HCT116 (cell line): ENCODE measurements at regions not wholly inside any gene's neighbourhood (a gene's known extent, or its start where the extent isn't known, plus 50 kb on each side); places are given as distances from the start of the nearest gene placed in this dataset.

ENCODE experiments used
- CBX3 ChIP-seq: IDR thresholded peaks from 2 replicates; pipeline ENCODE4 v1.6.1; 2012; ENCODE audit warnings: low read depth
- EGR1 ChIP-seq: IDR thresholded peaks from 2 replicates; pipeline ENCODE4 v1.6.1; 2012; ENCODE audit warnings: low read depth
- ELF1 ChIP-seq: IDR thresholded peaks from 2 replicates; pipeline ENCODE4 v1.6.1; 2012; ENCODE audit warnings: low read depth, borderline replicate concordance
- EZH2 ChIP-seq: fragments of 200-600 bp; sonication (generic); IDR thresholded peaks from 2 replicates; pipeline ENCODE4 v1.6.1; 2017; ENCODE audit warnings: antibody characterized with exemption, mixed run types
- EZH2phosphoT487 ChIP-seq: fragments of 200-600 bp; IDR thresholded peaks from 2 replicates; pipeline ENCODE4 v1.6.1; 2018; ENCODE audit warnings: antibody characterized with exemption, borderline replicate concordance
- POLR2A ChIP-seq: IDR thresholded peaks from 2 replicates; pipeline ENCODE4 v1.7.0; 2011; ENCODE audit warnings: borderline replicate concordance; ENCODE audit not compliant: insufficient read depth, insufficient read length; ENCODE audit errors: extremely low read depth
- POLR2AphosphoS5 ChIP-seq: IDR thresholded peaks from 2 replicates; pipeline ENCODE4 v1.6.1; 2011; ENCODE audit warnings: mild to moderate bottlenecking, low read depth, low read length, moderate library complexity
- RAD21 ChIP-seq: IDR thresholded peaks from 2 replicates; pipeline ENCODE4 v1.6.1; 2012; ENCODE audit warnings: low read depth, mild to moderate bottlenecking
- SIN3A ChIP-seq: IDR thresholded peaks from 2 replicates; pipeline ENCODE4 v1.6.1; 2012; ENCODE audit warnings: low read depth
- SRF ChIP-seq: IDR thresholded peaks from 2 replicates; pipeline ENCODE4 v1.6.1; 2012; ENCODE audit warnings: low read depth
- ZNF274 ChIP-seq: fragments of 200-500 bp; sonication (Bioruptor generic); IDR thresholded peaks from 2 replicates; pipeline ENCODE4 v1.6.1; 2014; ENCODE audit warnings: mild to moderate bottlenecking, low read depth, low read length, inconsistent platforms
- TF ChIP-seq, protein P1 (sequence below), 3 experiments: fragments of 200-600 bp in 1 of 3; sonication (generic) in 1 of 3; IDR thresholded peaks in 2 of 3; conservative IDR thresholded peaks in 1 of 3; 2 replicates each; pipeline ENCODE4 v1.5.1; 2012 to 2017; ENCODE audit warnings: low read depth in 2 of 3, low read length in 2 of 3, antibody characterized with exemption in 1 of 3, borderline replicate concordance in 1 of 3, control low read depth in 1 of 3, mild to moderate bottlenecking in 1 of 3, mixed read lengths in 1 of 3, mixed run types in 1 of 3, moderate library complexity in 1 of 3; ENCODE audit not compliant: insufficient read depth in 1 of 3
- TF ChIP-seq, protein P2 (sequence below): IDR thresholded peaks from 2 replicates; pipeline ENCODE4 v1.6.1; 2011; ENCODE audit warnings: mild to moderate bottlenecking, low read length, moderate library complexity; ENCODE audit not compliant: insufficient replicate concordance; ENCODE audit errors: extremely low read depth

DNA sequence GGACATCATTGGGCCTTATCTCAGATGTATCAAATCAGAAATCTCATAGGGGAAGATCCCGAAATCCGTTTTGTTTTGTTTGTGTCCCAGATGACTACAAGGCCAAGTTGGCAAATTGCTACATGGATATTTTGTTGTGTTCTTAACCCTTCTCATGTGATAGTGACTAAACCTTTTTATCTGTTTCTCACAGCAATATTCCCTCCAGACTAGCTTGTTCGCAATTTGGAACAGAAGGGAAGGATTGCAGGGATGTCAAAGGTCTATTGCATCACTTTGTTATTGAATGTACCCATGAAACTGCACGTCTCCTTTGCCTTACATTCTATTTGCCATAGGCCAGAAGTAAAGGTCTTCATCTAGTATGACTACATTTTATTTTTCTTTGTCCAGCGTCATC lies 453.9 kb downstream of the NFIB start:
- no peak for TF ChIP-seq EGR1
- TF ChIP-seq CBX3: no peak
- no peak for TF ChIP-seq POLR2A
- TF ChIP-seq, protein P1, sequence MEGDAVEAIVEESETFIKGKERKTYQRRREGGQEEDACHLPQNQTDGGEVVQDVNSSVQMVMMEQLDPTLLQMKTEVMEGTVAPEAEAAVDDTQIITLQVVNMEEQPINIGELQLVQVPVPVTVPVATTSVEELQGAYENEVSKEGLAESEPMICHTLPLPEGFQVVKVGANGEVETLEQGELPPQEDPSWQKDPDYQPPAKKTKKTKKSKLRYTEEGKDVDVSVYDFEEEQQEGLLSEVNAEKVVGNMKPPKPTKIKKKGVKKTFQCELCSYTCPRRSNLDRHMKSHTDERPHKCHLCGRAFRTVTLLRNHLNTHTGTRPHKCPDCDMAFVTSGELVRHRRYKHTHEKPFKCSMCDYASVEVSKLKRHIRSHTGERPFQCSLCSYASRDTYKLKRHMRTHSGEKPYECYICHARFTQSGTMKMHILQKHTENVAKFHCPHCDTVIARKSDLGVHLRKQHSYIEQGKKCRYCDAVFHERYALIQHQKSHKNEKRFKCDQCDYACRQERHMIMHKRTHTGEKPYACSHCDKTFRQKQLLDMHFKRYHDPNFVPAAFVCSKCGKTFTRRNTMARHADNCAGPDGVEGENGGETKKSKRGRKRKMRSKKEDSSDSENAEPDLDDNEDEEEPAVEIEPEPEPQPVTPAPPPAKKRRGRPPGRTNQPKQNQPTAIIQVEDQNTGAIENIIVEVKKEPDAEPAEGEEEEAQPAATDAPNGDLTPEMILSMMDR (IDR thresholded peaks at IDR 0.05 in 2 of 3, conservative IDR thresholded peaks at IDR 0.05 in 1 of 3; ENCODE audit: borderline replicate concordance in 1 of 3, insufficient read depth in 1 of 3, low read depth in 2 of 3, low read length in 2 of 3): no peak
- TF ChIP-seq ELF1: no peak
- no peak for TF ChIP-seq SIN3A
- TF ChIP-seq, protein P2, sequence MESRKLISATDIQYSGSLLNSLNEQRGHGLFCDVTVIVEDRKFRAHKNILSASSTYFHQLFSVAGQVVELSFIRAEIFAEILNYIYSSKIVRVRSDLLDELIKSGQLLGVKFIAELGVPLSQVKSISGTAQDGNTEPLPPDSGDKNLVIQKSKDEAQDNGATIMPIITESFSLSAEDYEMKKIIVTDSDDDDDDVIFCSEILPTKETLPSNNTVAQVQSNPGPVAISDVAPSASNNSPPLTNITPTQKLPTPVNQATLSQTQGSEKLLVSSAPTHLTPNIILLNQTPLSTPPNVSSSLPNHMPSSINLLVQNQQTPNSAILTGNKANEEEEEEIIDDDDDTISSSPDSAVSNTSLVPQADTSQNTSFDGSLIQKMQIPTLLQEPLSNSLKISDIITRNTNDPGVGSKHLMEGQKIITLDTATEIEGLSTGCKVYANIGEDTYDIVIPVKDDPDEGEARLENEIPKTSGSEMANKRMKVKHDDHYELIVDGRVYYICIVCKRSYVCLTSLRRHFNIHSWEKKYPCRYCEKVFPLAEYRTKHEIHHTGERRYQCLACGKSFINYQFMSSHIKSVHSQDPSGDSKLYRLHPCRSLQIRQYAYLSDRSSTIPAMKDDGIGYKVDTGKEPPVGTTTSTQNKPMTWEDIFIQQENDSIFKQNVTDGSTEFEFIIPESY: no peak
- TF ChIP-seq POLR2AphosphoS5: no peak
- no peak for TF ChIP-seq ZNF274
- TF ChIP-seq EZH2phosphoT487: no peak
- TF ChIP-seq RAD21: no peak
- no peak for TF ChIP-seq SRF
- no peak for TF ChIP-seq EZH2
